Neural progenitor cell (in vitro differentiated cells): ENCODE measurements at regions not wholly inside any gene's neighbourhood (a gene's known extent, or its start where the extent isn't known, plus 50 kb on each side); places are given as distances from the start of the nearest gene placed in this dataset.

Experiments
- DNase-seq: peaks from one replicate; pipeline ENCODE4 v3.0.0-alpha.2; 2016; ENCODE audit warnings: low spot score
- H2AFZ ChIP-seq: fragments of 200-600 bp; sonication (generic); replicated peaks from 2 replicates; pipeline ENCODE4 v1.6.1; 2016; ENCODE audit warnings: antibody characterized with exemption
- H3F3A ChIP-seq: fragments of 200-600 bp; sonication (generic); 2 replicates; pipeline ENCODE4 v1.6.1; 2016; ENCODE audit warnings: antibody characterized with exemption, low read depth
- H3K27ac ChIP-seq: fragments of 200-600 bp; sonication (generic); 2 replicates; pipeline ENCODE4 v1.5.1; 2016; ENCODE audit warnings: mild to moderate bottlenecking
- H3K27me3 ChIP-seq: fragments of 200-600 bp; sonication (generic); 2 replicates; pipeline ENCODE4 v1.6.1; 2016; ENCODE audit warnings: mild to moderate bottlenecking, moderate library complexity
- H3K36me3 ChIP-seq: fragments of 200-600 bp; sonication (generic); 2 replicates; pipeline ENCODE4 v1.5.1; 2016
- H3K4me1 ChIP-seq: fragments of 200-600 bp; sonication (generic); 2 replicates; pipeline ENCODE4 v1.6.1; 2016; ENCODE audit warnings: mixed run types
- H3K4me2 ChIP-seq: fragments of 200-600 bp; sonication (generic); 2 replicates; pipeline ENCODE4 v1.6.1; 2016
- H3K4me3 ChIP-seq: fragments of 200-600 bp; sonication (generic); 2 replicates; pipeline ENCODE4 v1.5.1; 2016
- H3K79me2 ChIP-seq: fragments of 200-600 bp; sonication (generic); 2 replicates; pipeline ENCODE4 v1.6.1; 2016; ENCODE audit warnings: low read depth
- H3K9ac ChIP-seq: fragments of 200-600 bp; sonication (generic); 2 replicates; pipeline ENCODE4 v1.6.1; 2016
- H3K9me3 ChIP-seq: fragments of 200-600 bp; sonication (generic); 2 replicates; pipeline ENCODE4 v1.5.1; 2016; ENCODE audit warnings: low read depth
- H4K20me1 ChIP-seq: fragments of 200-600 bp; sonication (generic); 2 replicates; pipeline ENCODE4 v1.6.1; 2016; ENCODE audit warnings: low read depth
- H3K27ac Mint-ChIP-seq: 3 replicates; pipeline ENCODE4 v1.8.0; 2021; ENCODE audit warnings: mixed read lengths
- H3K27me3 Mint-ChIP-seq: 2 replicates; pipeline ENCODE4 v1.8.0; 2022; ENCODE audit warnings: low read depth, mild to moderate bottlenecking, inconsistent platforms, moderate library complexity, mixed read lengths; ENCODE audit not compliant: insufficient read depth
- H3K36me3 Mint-ChIP-seq: 3 replicates; pipeline ENCODE4 v1.8.0; 2021; ENCODE audit warnings: mixed read lengths
- H3K4me1 Mint-ChIP-seq: 3 replicates; pipeline ENCODE4 v1.8.0; 2021; ENCODE audit warnings: mixed read lengths
- H3K4me3 Mint-ChIP-seq: 3 replicates; pipeline ENCODE4 v1.8.0; 2021; ENCODE audit warnings: mild to moderate bottlenecking, moderate library complexity, mixed read lengths
- H3K9me3 Mint-ChIP-seq: 3 replicates; pipeline ENCODE4 v1.8.0; 2020; ENCODE audit warnings: mixed read lengths
- CTCF ChIP-seq: fragments of 200-600 bp; sonication (generic); IDR thresholded peaks from 2 replicates; pipeline ENCODE4 v1.5.1; 2017; ENCODE audit warnings: antibody characterized with exemption, mild to moderate bottlenecking
- EZH2 ChIP-seq: fragments of 200-600 bp; sonication (generic); IDR thresholded peaks from 2 replicates; pipeline ENCODE4 v1.6.1; 2017; ENCODE audit warnings: antibody characterized with exemption, mild to moderate bottlenecking, moderate library complexity
- EZH2phosphoT487 ChIP-seq: fragments of 200-600 bp; sonication (generic); IDR thresholded peaks from 2 replicates; pipeline ENCODE4 v1.6.1; 2017; ENCODE audit warnings: antibody characterized with exemption

- Histone ChIP-seq H2AFZ (no peak overlapping the region), H3K4me2 (no peak overlapping the region), H3K79me2 (no peaks in the 10 kb centered on the region), H4K20me1 (no peaks in the 10 kb centered on the region), H3K9ac (no peak overlapping the region), H3K4me3 (no peak overlapping the region), H3K36me3 (no peaks in the 10 kb centered on the region), H3F3A (no peaks in the 10 kb centered on the region), H3K27me3 (no peaks in the 10 kb centered on the region), H3K4me1 (no peaks in the 10 kb centered on the region), H3K27ac (no peak overlapping the region), H3K9me3 (no peaks in the 10 kb centered on the region)
- Mint-ChIP-seq H3K9me3 (no peaks in the 10 kb centered on the region), H3K4me1 (peaks cover 9% of the 10 kb centered on the region), H3K4me3 (no peak overlapping the region), H3K27ac (no peak overlapping the region), H3K36me3 (no peaks in the 10 kb centered on the region), H3K27me3 (no peaks in the 10 kb centered on the region)
- no peak for DNase-seq
- no peak for TF ChIP-seq CTCF
- TF ChIP-seq EZH2phosphoT487: no peak
- TF ChIP-seq EZH2: no peak
Measured at GRCh38 chr3:81277853-81278252, 483.6 kb downstream of the GBE1 start.

- no peaks in the 10 kb centered on the region for H3K36me3 ChIP-seq
- DNase-seq: no peak
- H2AFZ ChIP-seq: no peak overlapping the region
- no peaks in the 10 kb centered on the region for H3K27me3 ChIP-seq
- Mint-ChIP-seq H3K27ac (no peak overlapping the region), H3K9me3 (no peaks in the 10 kb centered on the region), H3K4me3 (no peak overlapping the region), H3K36me3 (no peaks in the 10 kb centered on the region), H3K27me3 (peaks cover 2% of the 10 kb centered on the region), H3K4me1 (peaks cover 2% of the 10 kb centered on the region)
- H4K20me1 ChIP-seq: no peaks in the 10 kb centered on the region
- no peaks in the 10 kb centered on the region for H3K4me1 ChIP-seq
- no peaks in the 10 kb centered on the region for H3F3A ChIP-seq
- H3K27ac ChIP-seq: no peak overlapping the region
- H3K9ac ChIP-seq: no peak overlapping the region
- H3K9me3 ChIP-seq: no peaks in the 10 kb centered on the region
- no peak overlapping the region for H3K4me3 ChIP-seq
- no peak overlapping the region for H3K4me2 ChIP-seq
- TF ChIP-seq EZH2 (no peak), EZH2phosphoT487 (no peak), CTCF (no peak)
- no peaks in the 10 kb centered on the region for H3K79me2 ChIP-seq
Measured at GRCh38 chr3:81274671-81275070, 486.8 kb downstream of the GBE1 start.

- H3K79me2 ChIP-seq: no peaks in the 10 kb centered on the region
- Mint-ChIP-seq H3K4me1 (no peaks in the 10 kb centered on the region), H3K9me3 (no peaks in the 10 kb centered on the region), H3K4me3 (no peak overlapping the region), H3K36me3 (no peaks in the 10 kb centered on the region), H3K27me3 (peaks cover 2% of the 10 kb centered on the region), H3K27ac (no peak overlapping the region)
- no peaks in the 10 kb centered on the region for H3K9me3 ChIP-seq
- no peaks in the 10 kb centered on the region for H3K36me3 ChIP-seq
- H3F3A ChIP-seq: no peaks in the 10 kb centered on the region
- no peak for DNase-seq
- H3K27me3 ChIP-seq: no peaks in the 10 kb centered on the region
- no peak overlapping the region for H3K4me3 ChIP-seq
- TF ChIP-seq EZH2phosphoT487 (no peak), EZH2 (no peak), CTCF (no peak)
- no peak overlapping the region for H3K4me2 ChIP-seq
- H3K27ac ChIP-seq: no peak overlapping the region
- no peaks in the 10 kb centered on the region for H3K4me1 ChIP-seq
- no peaks in the 10 kb centered on the region for H4K20me1 ChIP-seq
- H2AFZ ChIP-seq: no peak overlapping the region
- no peak overlapping the region for H3K9ac ChIP-seq
Measured at GRCh38 chr3:81270603-81271379, 490.7 kb downstream of the GBE1 start.
